ENCODE measurements at regions not wholly inside any gene's neighbourhood (a gene's known extent, or its start where the extent isn't known, plus 50 kb on each side); places are given as distances from the start of the nearest gene placed in this dataset.

DNA sequence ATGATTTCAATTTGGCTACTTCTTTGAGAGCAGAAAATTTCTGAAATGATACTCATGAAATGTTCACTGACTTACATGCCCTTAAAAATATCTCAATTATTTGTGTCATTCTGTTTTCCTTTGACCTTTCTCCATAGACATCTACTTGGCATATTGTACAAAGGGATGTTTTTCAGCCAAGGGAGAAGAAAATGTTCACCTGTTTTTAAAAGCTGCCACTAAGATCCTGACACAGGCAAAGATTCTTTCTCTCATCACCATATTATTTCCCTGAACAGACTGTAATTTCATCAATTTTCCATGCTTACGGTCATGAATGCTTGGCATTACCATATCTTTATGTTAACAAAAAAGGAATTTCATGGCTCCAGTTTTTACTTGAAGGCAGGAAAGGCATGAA is 67.4 kb upstream of the DBX1 start:
- ChIA-PET POLR2A (no interaction called here), CTCF (no interaction called here)
- DNase-seq (ENCODE audit: extremely low spot score): no peak
- TF ChIP-seq BHLHE40 (IDR thresholded peaks at IDR 0.05; ENCODE audit: borderline replicate concordance): no peak
- no peak for TF ChIP-seq NFRKB (IDR thresholded peaks at IDR 0.05)
- TF ChIP-seq, protein P1, sequence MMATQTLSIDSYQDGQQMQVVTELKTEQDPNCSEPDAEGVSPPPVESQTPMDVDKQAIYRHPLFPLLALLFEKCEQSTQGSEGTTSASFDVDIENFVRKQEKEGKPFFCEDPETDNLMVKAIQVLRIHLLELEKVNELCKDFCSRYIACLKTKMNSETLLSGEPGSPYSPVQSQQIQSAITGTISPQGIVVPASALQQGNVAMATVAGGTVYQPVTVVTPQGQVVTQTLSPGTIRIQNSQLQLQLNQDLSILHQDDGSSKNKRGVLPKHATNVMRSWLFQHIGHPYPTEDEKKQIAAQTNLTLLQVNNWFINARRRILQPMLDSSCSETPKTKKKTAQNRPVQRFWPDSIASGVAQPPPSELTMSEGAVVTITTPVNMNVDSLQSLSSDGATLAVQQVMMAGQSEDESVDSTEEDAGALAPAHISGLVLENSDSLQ (IDR thresholded peaks at IDR 0.05): no peak
- TF ChIP-seq ZNF384 (IDR thresholded peaks at IDR 0.05): no peak

- ChIA-PET CTCF (no interaction called here), POLR2A (no interaction called here)
- DNase-seq (ENCODE audit: extremely low spot score): no peak
- TF ChIP-seq LEF1 (IDR thresholded peaks at IDR 0.05; ENCODE audit: borderline replicate concordance): no peak
- no peak for TF ChIP-seq FOXA1 (IDR thresholded peaks at IDR 0.05)
- TF ChIP-seq, protein P1 (IDR thresholded peaks at IDR 0.05): no peak
- no peak for TF ChIP-seq ZNF384 (IDR thresholded peaks at IDR 0.05)
- no peak for TF ChIP-seq CTBP1 (IDR thresholded peaks at IDR 0.05; ENCODE audit: borderline replicate concordance)
- no peak for TF ChIP-seq FOXM1 (IDR thresholded peaks at IDR 0.05; ENCODE audit: borderline replicate concordance)
- no peak for TF ChIP-seq ELF4 (IDR thresholded peaks at IDR 0.05)
- no peak for TF ChIP-seq HDGF (IDR thresholded peaks at IDR 0.05; ENCODE audit: borderline replicate concordance)
- TF ChIP-seq SP1 (IDR thresholded peaks at IDR 0.05): no peak
- no peak for TF ChIP-seq BHLHE40 (IDR thresholded peaks at IDR 0.05; ENCODE audit: borderline replicate concordance)
- TF ChIP-seq SUZ12 (IDR thresholded peaks at IDR 0.05): no peak
- TF ChIP-seq L3MBTL2 (conservative IDR thresholded peaks at IDR 0.05): no peak
Measured at GRCh38 chr11:20226933-20227332, 66.7 kb upstream of the DBX1 start.

GRCh38 chr11:20221566-20221965 is 61.3 kb upstream of the DBX1 start:
- ChIA-PET POLR2A (no interaction called here), CTCF (interaction anchor here (0.8 kb wide), 1 partner anchor 14 kb away, joined by 4 read pairs; no protein-coding TSS in a partner anchor)
- TF ChIP-seq FOXA1 (IDR thresholded peaks at IDR 0.05) (no peak), NFRKB (IDR thresholded peaks at IDR 0.05) (no peak), HDGF (IDR thresholded peaks at IDR 0.05; ENCODE audit: borderline replicate concordance) (no peak), ZNF384 (IDR thresholded peaks at IDR 0.05) (no peak), LEF1 (IDR thresholded peaks at IDR 0.05; ENCODE audit: borderline replicate concordance) (no peak), L3MBTL2 (conservative IDR thresholded peaks at IDR 0.05) (no peak), ARNT (IDR thresholded peaks at IDR 0.05) (no peak), SP1 (IDR thresholded peaks at IDR 0.05) (no peak), FOXM1 (IDR thresholded peaks at IDR 0.05; ENCODE audit: borderline replicate concordance) (no peak), FOXK2 (IDR thresholded peaks at IDR 0.05) (no peak), TARDBP (IDR thresholded peaks at IDR 0.05) (no peak), SUZ12 (IDR thresholded peaks at IDR 0.05) (no peak), ELF4 (IDR thresholded peaks at IDR 0.05) (no peak), BHLHE40 (IDR thresholded peaks at IDR 0.05; ENCODE audit: borderline replicate concordance) (no peak), CTBP1 (IDR thresholded peaks at IDR 0.05; ENCODE audit: borderline replicate concordance) (no peak)
- TF ChIP-seq, protein P1 (IDR thresholded peaks at IDR 0.05): no peak
- no peak for DNase-seq (ENCODE audit: extremely low spot score)

GRCh38 chr11:20213790-20214189 is 53.5 kb upstream of the DBX1 start:
- CTCF ChIA-PET: interaction anchor here (0.7 kb wide), 1 partner anchor 59 kb away, joined by 3 read pairs; no protein-coding TSS in a partner anchor
- POLR2A ChIA-PET: no interaction called here
- no peak for DNase-seq (ENCODE audit: extremely low spot score)
- TF ChIP-seq LEF1 (IDR thresholded peaks at IDR 0.05; ENCODE audit: borderline replicate concordance): no peak
- TF ChIP-seq SP1 (IDR thresholded peaks at IDR 0.05): no peak
- TF ChIP-seq NFRKB (IDR thresholded peaks at IDR 0.05): no peak
- TF ChIP-seq ELF4 (IDR thresholded peaks at IDR 0.05): no peak
- no peak for TF ChIP-seq FOXK2 (IDR thresholded peaks at IDR 0.05)
- TF ChIP-seq HDGF (IDR thresholded peaks at IDR 0.05; ENCODE audit: borderline replicate concordance): no peak
- TF ChIP-seq TARDBP (IDR thresholded peaks at IDR 0.05): no peak
- TF ChIP-seq, protein P1 (IDR thresholded peaks at IDR 0.05): no peak
- no peak for TF ChIP-seq SUZ12 (IDR thresholded peaks at IDR 0.05)
- TF ChIP-seq L3MBTL2 (conservative IDR thresholded peaks at IDR 0.05): no peak
- no peak for TF ChIP-seq ZNF384 (IDR thresholded peaks at IDR 0.05)
- TF ChIP-seq FOXM1 (IDR thresholded peaks at IDR 0.05; ENCODE audit: borderline replicate concordance): no peak
- no peak for TF ChIP-seq BHLHE40 (IDR thresholded peaks at IDR 0.05; ENCODE audit: borderline replicate concordance)
- no peak for TF ChIP-seq ARNT (IDR thresholded peaks at IDR 0.05)
- TF ChIP-seq CTBP1 (IDR thresholded peaks at IDR 0.05; ENCODE audit: borderline replicate concordance): no peak
- no peak for TF ChIP-seq FOXA1 (IDR thresholded peaks at IDR 0.05)

- POLR2A ChIA-PET: no interaction called here
- DNase-seq (ENCODE audit: extremely low spot score): no peak
- CTCF ChIA-PET: no interaction called here
- TF ChIP-seq LEF1 (IDR thresholded peaks at IDR 0.05; ENCODE audit: borderline replicate concordance) (no peak), HDGF (IDR thresholded peaks at IDR 0.05; ENCODE audit: borderline replicate concordance) (no peak), FOXM1 (IDR thresholded peaks at IDR 0.05; ENCODE audit: borderline replicate concordance) (no peak), TARDBP (IDR thresholded peaks at IDR 0.05) (no peak), BHLHE40 (IDR thresholded peaks at IDR 0.05; ENCODE audit: borderline replicate concordance) (no peak), NFRKB (IDR thresholded peaks at IDR 0.05) (no peak), CTBP1 (IDR thresholded peaks at IDR 0.05; ENCODE audit: borderline replicate concordance) (no peak)
Measured at GRCh38 chr11:20211691-20212090, 51.4 kb upstream of the DBX1 start.

All from HEK293T (cell line).